GM10266 (cell line): ENCODE measurements at regions not wholly inside any gene's neighbourhood (a gene's known extent, or its start where the extent isn't known, plus 50 kb on each side); places are given as distances from the start of the nearest gene placed in this dataset.

Experiments used
- DNase-seq: peaks from one replicate; pipeline ENCODE4 v3.0.0; 2012; ENCODE audit errors: extremely low spot score
- CTCF ChIP-seq: IDR thresholded peaks from 2 replicates; pipeline ENCODE4 v1.5.1; 2012; ENCODE audit warnings: mild to moderate bottlenecking, low read depth; ENCODE audit not compliant: control insufficient read depth, insufficient read depth; ENCODE audit errors: missing control alignments

DNA sequence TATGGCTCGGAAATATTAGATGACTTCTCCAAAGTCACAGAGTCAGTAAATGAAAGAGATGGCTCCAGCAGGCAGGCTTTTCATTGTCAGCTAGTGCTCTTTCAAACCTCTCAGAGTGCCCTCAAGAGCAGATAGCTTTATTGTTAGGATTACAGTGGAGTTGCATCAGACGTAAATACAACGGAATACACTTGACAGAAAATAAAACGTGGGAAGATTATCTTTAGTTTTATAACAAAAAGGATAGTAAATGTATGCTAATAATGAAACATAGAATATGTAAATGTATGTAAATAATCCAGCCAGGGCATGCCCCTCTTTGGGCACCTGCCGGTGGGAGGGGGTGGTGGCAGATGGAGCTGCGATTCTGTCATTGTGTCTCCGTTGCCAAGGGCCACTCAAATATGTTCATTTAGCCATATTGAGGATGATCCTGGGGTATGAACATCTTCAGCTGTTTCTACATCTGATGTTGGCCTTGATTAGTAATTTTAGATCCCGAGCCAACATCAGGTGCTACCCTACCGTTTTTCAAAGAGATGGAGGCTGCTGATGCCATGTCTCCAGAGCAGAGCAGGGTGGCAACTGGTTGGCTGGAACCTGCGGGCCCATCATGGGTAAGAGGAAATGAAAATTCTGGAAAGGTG is 358.3 kb upstream of the SULF2 start:
- DNase-seq: no peak
- TF ChIP-seq CTCF: no peak

DNA sequence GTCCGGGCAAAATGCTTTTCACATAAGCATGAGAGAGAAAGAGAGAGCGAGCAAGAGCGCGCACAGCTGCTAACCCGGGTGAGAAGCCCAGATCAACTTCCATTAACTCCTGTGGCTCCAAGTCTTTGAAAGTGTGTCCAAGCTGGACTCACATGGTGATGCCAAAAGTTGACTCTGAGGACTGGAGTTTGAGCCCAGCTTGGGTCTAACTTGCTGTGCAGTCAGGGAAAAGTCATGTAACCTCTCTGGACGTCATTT is 357.2 kb upstream of the SULF2 start:
- no peak for DNase-seq
- TF ChIP-seq CTCF: no peak

GRCh38 chr20:48141660-48142515 is 356.6 kb upstream of the SULF2 start:
- no peak for DNase-seq
- no peak for TF ChIP-seq CTCF

DNA sequence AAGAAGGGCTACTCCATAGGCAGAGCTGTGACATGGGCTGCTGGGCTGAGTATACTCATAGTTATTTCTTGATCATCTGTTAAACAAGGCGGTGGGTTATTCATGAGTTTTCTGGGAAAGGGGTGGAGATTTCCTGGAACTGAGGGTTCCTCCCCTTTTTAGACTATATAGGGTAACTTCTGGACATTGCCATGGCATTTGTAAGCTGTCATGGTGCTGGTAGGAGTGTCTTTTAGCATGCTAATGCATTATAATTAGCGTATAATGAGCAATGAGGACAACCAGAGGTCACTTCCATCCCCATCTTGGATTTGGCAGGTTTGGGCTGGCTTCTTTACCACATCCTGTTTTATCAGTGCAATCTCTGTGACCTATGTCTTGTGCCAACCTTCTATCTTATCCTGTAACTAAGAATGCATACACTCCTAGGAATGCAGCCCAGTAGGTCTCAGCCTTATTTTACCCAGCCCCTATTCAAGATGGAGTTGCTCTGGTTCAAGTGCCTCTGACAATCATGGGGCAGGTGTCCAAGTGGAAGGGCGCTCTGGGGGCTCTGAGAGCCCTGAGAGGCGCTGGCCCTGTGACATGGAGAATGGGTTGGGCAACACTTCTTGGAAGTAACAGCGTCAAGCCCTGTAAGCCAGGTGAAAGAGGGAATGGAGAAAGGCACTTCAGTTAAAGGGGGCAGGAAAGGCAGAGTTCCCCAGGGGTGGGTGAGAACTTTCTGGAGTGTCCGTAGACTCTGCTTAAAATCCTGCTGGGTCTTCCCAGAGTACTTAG is 354.2 kb upstream of the SULF2 start:
- no peak for TF ChIP-seq CTCF
- DNase-seq: no peak

DNA sequence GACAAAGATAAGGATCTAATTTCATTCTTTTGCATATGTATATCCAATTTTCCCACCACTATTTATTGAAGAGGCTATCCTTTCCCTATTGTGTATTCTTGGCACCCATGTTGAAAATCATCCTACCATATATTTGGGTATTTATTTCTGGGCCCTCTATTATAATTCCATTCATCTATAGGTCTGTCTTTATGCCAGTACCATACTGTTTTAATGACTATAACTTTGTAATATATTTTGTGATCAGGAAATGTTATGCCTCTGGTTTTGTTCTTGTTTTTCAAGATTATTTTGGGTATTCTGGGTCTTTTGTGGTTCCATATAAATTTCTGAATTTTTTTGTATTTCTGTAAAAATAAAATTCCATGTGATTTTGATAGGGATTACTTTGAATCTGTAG is 347.6 kb upstream of the SULF2 start:
- TF ChIP-seq CTCF: no peak
- no peak for DNase-seq

- DNase-seq: no peak
- no peak for TF ChIP-seq CTCF
Measured at GRCh38 chr20:48131581-48131980, 346.3 kb upstream of the SULF2 start.

GRCh38 chr20:48129345-48129942 is 344.2 kb upstream of the SULF2 start:
- no peak for TF ChIP-seq CTCF
- DNase-seq: no peak
